A549 (cell line): ENCODE measurements at regions not wholly inside any gene's neighbourhood (a gene's known extent, or its start where the extent isn't known, plus 50 kb on each side); places are given as distances from the start of the nearest gene placed in this dataset.

Source experiments
- ATAC-seq, 2 experiments: fragments of 200-7000 bp in 1 of 2; fragments of >200 bp in 1 of 2; cut with Nextera tagmentation in 1 of 2; cut with Tn5 transposase in 1 of 2; 3 replicates each; pipeline versions ENCODE4 v1.8.0 to v1.9.1; 2018 to 2020; ENCODE audit warnings: mild to moderate bottlenecking in 1 of 2, moderate library complexity in 1 of 2
- CTCF ChIA-PET: fragments of 300-600 bp; sonication (Branson Sonifier 250); formaldehyde crosslinking; extraction: SDS; loops from one replicate; lab custom pipeline; 2021; ENCODE audit warnings: antibody characterized with exemption, inconsistent platforms; lab: Yijun Ruan, JAX
- POLR2A ChIA-PET: fragments of 350-600 bp; formaldehyde crosslinking; extraction: SDS; loops from one replicate; lab custom pipeline; 2021; ENCODE audit warnings: antibody characterized with exemption, inconsistent platforms; lab: Yijun Ruan, JAX
- DNase-seq, 2 experiments: peaks; one replicate each; pipeline versions ENCODE4 v3.0.0 to v3.0.0-alpha.2; 2011 to 2016; ENCODE audit warnings: low read depth in 1 of 2, low spot score in 1 of 2
- FAIRE-seq: peaks from 2 replicates; lab custom pipeline; 2011; peaks lifted over from hg19 to GRCh38; lab: Jason Lieb, UNC
- H3K27ac ChIP-seq, 2 experiments: fragments of >200 bp; sonication (Bioruptor Twin); formaldehyde crosslinking; 3 replicates each; pipeline ENCODE4 v1.5.1; 2016 to 2017
- H3K4me1 ChIP-seq: fragments of >200 bp; sonication (Bioruptor Twin); formaldehyde crosslinking; 3 replicates; pipeline ENCODE4 v1.6.1; 2016
- H3K4me2 ChIP-seq: fragments of >200 bp; sonication (Bioruptor Twin); formaldehyde crosslinking; 3 replicates; pipeline ENCODE4 v1.6.1; 2016
- H3K4me3 ChIP-seq: fragments of >200 bp; sonication (Bioruptor Twin); formaldehyde crosslinking; 3 replicates; pipeline ENCODE4 v1.5.1; 2016
- H3K9me3 ChIP-seq: fragments of >200 bp; sonication (Bioruptor Twin); formaldehyde crosslinking; 3 replicates; pipeline ENCODE4 v1.6.1; 2016
- CBX2 ChIP-seq: fragments of 200-600 bp; sonication (generic); IDR thresholded peaks from 2 replicates; pipeline ENCODE4 v1.6.1; 2016; ENCODE audit warnings: low read depth, mild to moderate bottlenecking, borderline replicate concordance
- CHD2 ChIP-seq: fragments of 150-350 bp; IDR thresholded peaks from 2 replicates; pipeline ENCODE4 v1.6.1; 2014; ENCODE audit warnings: low read length; ENCODE audit not compliant: partially characterized antibody
- CHD4 ChIP-seq: fragments of 200-600 bp; sonication (generic); IDR thresholded peaks from 2 replicates; pipeline ENCODE4 v1.6.1; 2016; ENCODE audit warnings: antibody characterized with exemption, mild to moderate bottlenecking, borderline replicate concordance
- ESRRA ChIP-seq: fragments of 150-350 bp; IDR thresholded peaks from 2 replicates; pipeline ENCODE4 v1.6.1; 2014; ENCODE audit warnings: mild to moderate bottlenecking, low read length, borderline replicate concordance
- FOSB ChIP-seq: fragments of 250-450 bp; sonication (Bioruptor Pico); IDR thresholded peaks from 2 replicates; pipeline ENCODE4 v1.5.0; 2020; ENCODE audit warnings: mild to moderate bottlenecking, moderate library complexity
- FOSL2 ChIP-seq, 2 experiments: fragments of 450-650 bp in 1 of 2; fragments of >200 bp in 1 of 2; sonication (Bioruptor Twin) in 1 of 2; formaldehyde crosslinking; IDR thresholded peaks; 2 replicates each; pipeline versions ENCODE4 v1.5.0 to v1.6.1; 2016 to 2020; ENCODE audit warnings: mild to moderate bottlenecking in 1 of 2, moderate library complexity in 1 of 2
- GATA3 ChIP-seq: IDR thresholded peaks from 2 replicates; pipeline ENCODE4 v1.6.1; 2012; ENCODE audit warnings: borderline replicate concordance
- HDAC2 ChIP-seq: fragments of 200-600 bp; sonication (generic); IDR thresholded peaks from 2 replicates; pipeline ENCODE4 v1.6.1; 2016
- HES2 ChIP-seq: fragments of >200 bp; sonication (Bioruptor Twin); formaldehyde crosslinking; IDR thresholded peaks from 2 replicates; pipeline ENCODE4 v1.6.1; 2016
- HMGXB4 ChIP-seq: fragments of 250-450 bp; sonication (Bioruptor Pico); IDR thresholded peaks from 2 replicates; pipeline ENCODE4 v1.5.0; 2021; ENCODE audit warnings: mild to moderate bottlenecking, moderate library complexity, borderline replicate concordance
- JUN ChIP-seq, 2 experiments: fragments of >200 bp; sonication (Bioruptor Twin); formaldehyde crosslinking; IDR thresholded peaks; 2 replicates in 1 of 2; 3 replicates in 1 of 2; pipeline ENCODE4 v1.6.1; 2016 to 2017
- PBX3 ChIP-seq: IDR thresholded peaks from 2 replicates; pipeline ENCODE4 v1.6.1; 2012
- PHF8 ChIP-seq: fragments of 200-600 bp; sonication (generic); IDR thresholded peaks from 2 replicates; pipeline ENCODE4 v1.6.1; 2016; ENCODE audit warnings: low read depth, mild to moderate bottlenecking, antibody characterized with exemption, moderate library complexity, borderline replicate concordance
- POLR2A ChIP-seq: IDR thresholded peaks from 2 replicates; pipeline ENCODE4 v1.6.1; 2012; ENCODE audit warnings: mild to moderate bottlenecking, low read length
- RFX5 ChIP-seq: fragments of 450-650 bp; IDR thresholded peaks from 2 replicates; pipeline ENCODE4 v1.7.1; 2014; ENCODE audit warnings: antibody characterized with exemption, mild to moderate bottlenecking, moderate library complexity
- RNF2 ChIP-seq: fragments of 200-600 bp; sonication (generic); IDR thresholded peaks from 2 replicates; pipeline ENCODE4 v1.6.1; 2016; ENCODE audit warnings: low read depth, mild to moderate bottlenecking, antibody characterized with exemption, moderate library complexity, borderline replicate concordance
- TP53 ChIP-seq: fragments of 250-450 bp; sonication (Bioruptor Pico); IDR thresholded peaks from 2 replicates; pipeline ENCODE4 v1.5.0; 2021; ENCODE audit warnings: mild to moderate bottlenecking, moderate library complexity
- USF2 ChIP-seq: fragments of 450-650 bp; IDR thresholded peaks from 2 replicates; pipeline ENCODE4 v1.6.1; 2014; ENCODE audit warnings: antibody characterized with exemption
- ZFP36 ChIP-seq: fragments of 450-650 bp; IDR thresholded peaks from 2 replicates; pipeline ENCODE4 v1.6.1; 2014; ENCODE audit warnings: borderline replicate concordance; ENCODE audit not compliant: partially characterized antibody
- ZNF302 ChIP-seq: fragments of 250-450 bp; sonication (Bioruptor Pico); IDR thresholded peaks from 2 replicates; pipeline ENCODE4 v1.9.0; 2021; ENCODE audit warnings: inconsistent platforms, mild to moderate bottlenecking, moderate library complexity
- WGBS: methylation state at CpG from one replicate; pipeline ENCODE4 v1.1.6; 2017; ENCODE audit errors: missing lambda C conversion rate; 5-methylcytosine and 5-hydroxymethylcytosine counted together
- TF ChIP-seq, protein P1 (sequence below): fragments of >200 bp; sonication (Bioruptor Twin); formaldehyde crosslinking; IDR thresholded peaks from 3 replicates; pipeline ENCODE4 v1.6.1; 2016

DNA sequence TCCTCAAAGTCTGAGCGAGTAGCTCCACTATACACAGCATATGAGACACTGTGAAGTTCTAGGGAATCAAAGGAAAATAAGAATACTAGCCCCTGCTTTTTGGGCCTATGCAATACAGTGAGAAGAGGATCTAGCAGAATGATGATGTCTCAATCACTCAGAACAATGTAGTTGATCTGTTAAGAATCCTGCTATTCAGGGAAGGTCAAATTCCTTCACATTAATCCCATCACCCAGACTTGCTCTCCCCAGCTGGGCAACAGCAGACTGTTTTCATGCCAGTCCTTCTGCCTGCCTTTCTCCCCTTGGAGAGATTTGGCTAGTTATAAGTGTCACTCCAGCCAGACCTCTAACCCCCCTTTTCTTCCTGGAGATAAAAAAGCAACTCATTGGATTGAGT lies 230.0 kb upstream of the EPHA4 start:
- CTCF ChIA-PET = no interaction called here
- Histone ChIP-seq H3K9me3 (no peaks in the 10 kb centered on the region), H3K27ac (no peak overlapping the region), H3K4me3 (no peak overlapping the region), H3K4me2 (no peak overlapping the region), H3K4me1 (no peaks in the 10 kb centered on the region)
- FAIRE-seq (no peak), ATAC-seq (no peak), DNase-seq (no peak)
- 19% methylated on average over 1 of the region's 1 CpG for WGBS
- POLR2A ChIA-PET = no interaction called here
- no peak for TF ChIP-seq HES2
- TF ChIP-seq CBX2 = no peak
- no peak for TF ChIP-seq USF2
- TF ChIP-seq GATA3 = no peak

GRCh38 chr2:221792971-221793521 lies 220.9 kb upstream of the EPHA4 start:
- TF ChIP-seq JUN (IDR thresholded peaks at IDR 0.05) (no peak), PHF8 (no peak), RFX5 (no peak), HMGXB4 (no peak), RNF2 (no peak), TP53 (CRISPR knock-in tag) (no peak), CHD2 (no peak), HDAC2 (no peak), ZFP36 (no peak), POLR2A (no peak), CHD4 (no peak), FOSL2 (IDR thresholded peaks at IDR 0.05) (no peak), FOSL2 (CRISPR knock-in tag; IDR thresholded peaks at IDR 0.05) (no peak), ESRRA (no peak), ZNF302 (no peak), PBX3 (no peak), FOSB (CRISPR knock-in tag) (no peak)
- TF ChIP-seq, protein P1, sequence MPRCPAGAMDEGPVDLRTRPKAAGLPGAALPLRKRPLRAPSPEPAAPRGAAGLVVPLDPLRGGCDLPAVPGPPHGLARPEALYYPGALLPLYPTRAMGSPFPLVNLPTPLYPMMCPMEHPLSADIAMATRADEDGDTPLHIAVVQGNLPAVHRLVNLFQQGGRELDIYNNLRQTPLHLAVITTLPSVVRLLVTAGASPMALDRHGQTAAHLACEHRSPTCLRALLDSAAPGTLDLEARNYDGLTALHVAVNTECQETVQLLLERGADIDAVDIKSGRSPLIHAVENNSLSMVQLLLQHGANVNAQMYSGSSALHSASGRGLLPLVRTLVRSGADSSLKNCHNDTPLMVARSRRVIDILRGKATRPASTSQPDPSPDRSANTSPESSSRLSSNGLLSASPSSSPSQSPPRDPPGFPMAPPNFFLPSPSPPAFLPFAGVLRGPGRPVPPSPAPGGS = no peak
- TF ChIP-seq, all 56 proteins: peak for 0
- no peak for FAIRE-seq
- no peaks in the 10 kb centered on the region for H3K9me3 ChIP-seq
- POLR2A ChIA-PET = no interaction called here
- no peak for ATAC-seq
- H3K4me3 ChIP-seq = no peak overlapping the region
- no peaks in the 10 kb centered on the region for H3K4me1 ChIP-seq
- CTCF ChIA-PET = interaction anchor here (0.7 kb wide), 1 partner anchor 29 kb away, joined by 3 read pairs; no protein-coding TSS in a partner anchor
- no peak overlapping the region for H3K27ac ChIP-seq
- DNase-seq = no peak
- 39% methylated on average over 7 of the region's 7 CpGs for WGBS
- H3K4me2 ChIP-seq = no peak overlapping the region
